Brain microvascular endothelial cell (primary cell): ENCODE measurements at regions not wholly inside any gene's neighbourhood (a gene's known extent, or its start where the extent isn't known, plus 50 kb on each side); places are given as distances from the start of the nearest gene placed in this dataset.
A peak's percentile ranks its signal among the peaks of the same experiment; 100 is the strongest.

Experiments
- DNase-seq: peaks from one replicate; pipeline ENCODE4 v3.0.0-alpha.2; 2020
- H3K27ac ChIP-seq: fragments of 250-450 bp; sonication (Bioruptor Pico); 2 replicates; pipeline ENCODE4 v1.5.1; 2020; ENCODE audit warnings: mild to moderate bottlenecking, moderate library complexity
- H3K27me3 ChIP-seq: fragments of 250-450 bp; sonication (Bioruptor Pico); replicated peaks from 2 replicates; pipeline ENCODE4 v1.5.1; 2020; ENCODE audit warnings: mild to moderate bottlenecking
- H3K36me3 ChIP-seq: fragments of 250-450 bp; sonication (Bioruptor Pico); replicated peaks from 2 replicates; pipeline ENCODE4 v1.5.1; 2020; ENCODE audit warnings: mild to moderate bottlenecking
- H3K4me3 ChIP-seq: 2 replicates; pipeline ENCODE4 v1.5.1; 2011; ENCODE audit warnings: low read depth, mild to moderate bottlenecking, control low read depth, low read length, moderate library complexity
- in situ Hi-C: cut with HindIII; loops from 2 replicates; pipeline ENCODE4 v1.10.0; 2017; ENCODE audit warnings: low sequenced_read_pairs, low pct_ligation_motif_present
- TF ChIP-seq, protein P1 (sequence below): IDR thresholded peaks from 2 replicates; pipeline ENCODE4 v1.5.1; 2011; ENCODE audit warnings: low read depth, mild to moderate bottlenecking, moderate library complexity, low read length, control low read depth, inconsistent platforms; ENCODE audit errors: missing control alignments

DNA sequence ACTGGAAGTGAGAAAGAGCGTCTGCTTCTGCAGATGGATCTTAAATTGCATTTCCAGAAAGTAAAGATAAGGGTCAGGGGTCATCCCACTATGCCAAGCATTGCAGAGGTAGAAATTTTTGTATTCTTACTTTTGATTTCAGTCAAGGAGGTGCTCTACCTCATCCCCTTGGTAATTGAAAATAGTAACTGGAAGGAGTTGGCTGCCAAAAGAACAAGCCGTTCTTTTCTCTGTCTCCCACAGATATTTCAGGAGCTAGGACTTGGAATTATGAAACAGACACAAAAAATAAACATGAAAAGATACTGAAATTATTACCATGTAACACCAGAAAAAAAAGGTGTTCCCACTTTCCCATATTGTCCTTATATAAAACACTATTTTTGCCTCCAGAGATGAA, 309.9 kb upstream of the UMPS start:
- Histone ChIP-seq H3K4me3 (no peak overlapping the region), H3K27me3 (no peaks in the 10 kb centered on the region), H3K27ac (no peak overlapping the region), H3K36me3 (no peaks in the 10 kb centered on the region)
- TF ChIP-seq, protein P1, sequence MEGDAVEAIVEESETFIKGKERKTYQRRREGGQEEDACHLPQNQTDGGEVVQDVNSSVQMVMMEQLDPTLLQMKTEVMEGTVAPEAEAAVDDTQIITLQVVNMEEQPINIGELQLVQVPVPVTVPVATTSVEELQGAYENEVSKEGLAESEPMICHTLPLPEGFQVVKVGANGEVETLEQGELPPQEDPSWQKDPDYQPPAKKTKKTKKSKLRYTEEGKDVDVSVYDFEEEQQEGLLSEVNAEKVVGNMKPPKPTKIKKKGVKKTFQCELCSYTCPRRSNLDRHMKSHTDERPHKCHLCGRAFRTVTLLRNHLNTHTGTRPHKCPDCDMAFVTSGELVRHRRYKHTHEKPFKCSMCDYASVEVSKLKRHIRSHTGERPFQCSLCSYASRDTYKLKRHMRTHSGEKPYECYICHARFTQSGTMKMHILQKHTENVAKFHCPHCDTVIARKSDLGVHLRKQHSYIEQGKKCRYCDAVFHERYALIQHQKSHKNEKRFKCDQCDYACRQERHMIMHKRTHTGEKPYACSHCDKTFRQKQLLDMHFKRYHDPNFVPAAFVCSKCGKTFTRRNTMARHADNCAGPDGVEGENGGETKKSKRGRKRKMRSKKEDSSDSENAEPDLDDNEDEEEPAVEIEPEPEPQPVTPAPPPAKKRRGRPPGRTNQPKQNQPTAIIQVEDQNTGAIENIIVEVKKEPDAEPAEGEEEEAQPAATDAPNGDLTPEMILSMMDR = no peak
- in situ Hi-C loops = no loop called here
- no peak for DNase-seq

DNA sequence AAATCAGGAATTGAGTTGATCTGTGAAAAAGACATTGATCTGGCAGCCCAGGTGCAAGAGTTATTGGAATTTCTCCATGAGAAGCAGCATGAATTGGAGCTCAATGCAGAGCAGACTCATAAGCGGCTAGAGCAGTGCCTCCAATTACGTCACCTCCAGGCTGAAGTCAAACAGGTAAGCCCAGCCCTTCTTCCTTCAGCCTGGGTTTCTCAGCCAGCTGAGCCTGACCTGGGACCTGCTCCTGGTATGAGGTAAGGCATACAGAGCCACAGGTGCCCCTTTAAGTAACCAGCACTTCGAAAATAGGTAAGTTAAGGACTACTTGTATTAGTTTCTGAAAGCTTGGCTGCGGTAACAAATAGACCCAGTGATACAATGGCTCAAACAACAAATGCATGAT, 307.4 kb upstream of the UMPS start:
- Histone ChIP-seq H3K27ac (no peak overlapping the region), H3K4me3 (no peak overlapping the region), H3K27me3 (no peaks in the 10 kb centered on the region), H3K36me3 (no peaks in the 10 kb centered on the region)
- in situ Hi-C loops = no loop called here
- TF ChIP-seq, protein P1 = no peak
- DNase-seq = no peak

DNA sequence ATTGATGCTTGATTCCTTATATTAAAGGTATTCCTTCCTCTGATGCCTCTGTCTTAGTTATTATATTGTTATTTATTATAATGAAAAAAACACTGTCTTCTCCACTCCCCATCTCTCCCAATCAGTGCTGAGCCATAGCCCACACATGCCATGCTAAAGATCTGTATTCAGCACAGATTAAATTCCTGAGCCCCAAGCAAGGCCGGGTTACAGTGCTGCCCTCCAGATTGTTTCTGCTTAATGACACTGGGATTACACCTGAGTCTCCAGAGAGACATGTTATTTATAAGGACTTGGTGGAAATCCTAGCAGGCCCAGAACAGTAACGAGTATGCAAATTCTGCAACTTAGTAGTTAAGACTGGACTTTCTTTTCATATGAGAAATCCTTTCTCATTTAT, 305.9 kb upstream of the UMPS start:
- no peak overlapping the region for H3K4me3 ChIP-seq
- no peaks in the 10 kb centered on the region for H3K36me3 ChIP-seq
- H3K27me3 ChIP-seq = no peaks in the 10 kb centered on the region
- DNase-seq = no peak
- TF ChIP-seq, protein P1 = no peak
- no peak overlapping the region for H3K27ac ChIP-seq
- in situ Hi-C loops = no loop called here

DNA sequence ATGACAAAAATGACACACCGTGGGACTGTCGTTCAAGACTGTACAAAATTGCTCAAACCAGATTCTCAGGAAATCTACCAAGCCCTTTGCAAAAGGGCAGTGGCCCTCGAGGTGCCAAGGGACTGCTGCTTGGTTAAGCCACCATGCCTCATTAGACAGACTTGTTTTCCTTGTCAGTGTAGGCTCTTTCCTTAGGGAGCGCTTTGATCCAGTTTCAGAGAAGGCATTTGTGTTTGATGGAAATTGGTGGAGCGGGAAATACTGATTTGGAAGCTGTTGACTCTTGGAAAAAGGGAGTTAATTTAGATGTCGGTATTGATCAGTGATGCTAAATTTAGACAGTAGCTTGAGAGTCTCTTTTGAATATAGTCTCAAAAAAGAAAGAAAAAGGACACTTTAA, 304.3 kb upstream of the UMPS start:
- no peaks in the 10 kb centered on the region for H3K36me3 ChIP-seq
- no peak overlapping the region for H3K27ac ChIP-seq
- in situ Hi-C loops = no loop called here
- no peak for DNase-seq
- TF ChIP-seq, protein P1 = no peak
- H3K4me3 ChIP-seq = no peak overlapping the region
- no peaks in the 10 kb centered on the region for H3K27me3 ChIP-seq

DNA sequence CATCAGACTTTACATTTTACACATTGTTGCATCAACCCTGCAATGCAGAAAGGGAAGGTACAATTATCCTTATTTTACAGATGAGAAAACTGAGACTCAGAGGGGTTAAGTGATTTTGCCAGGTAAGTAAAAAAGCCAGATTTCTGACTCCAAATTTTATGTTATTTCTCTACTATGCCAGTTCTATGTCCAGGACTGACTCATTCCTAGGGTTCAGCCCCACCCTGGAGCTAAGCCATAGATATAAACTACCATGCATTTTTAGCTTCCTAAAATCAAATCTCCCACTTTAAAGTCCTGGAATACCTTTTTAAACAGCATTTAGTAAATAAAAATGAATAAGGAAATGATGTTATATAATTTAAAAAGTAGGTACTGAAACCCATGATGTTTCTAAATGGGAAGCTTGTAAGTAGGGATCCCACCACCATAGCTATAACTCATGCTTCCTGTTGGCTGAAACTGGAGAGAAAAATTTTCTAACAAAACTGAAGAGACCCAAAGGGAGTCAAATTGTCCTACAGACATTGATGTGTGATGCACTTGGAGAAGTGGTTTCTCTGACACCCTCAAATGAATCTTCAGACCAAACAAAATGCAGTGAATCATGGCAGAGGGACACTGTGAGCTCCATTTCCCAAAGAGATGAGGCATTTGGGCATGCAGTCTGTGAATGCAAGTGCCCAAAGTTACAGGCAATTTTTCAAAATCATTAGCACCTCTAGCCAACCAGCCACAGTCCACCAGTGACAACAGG, 301.7 kb upstream of the UMPS start:
- no peak overlapping the region for H3K27ac ChIP-seq
- TF ChIP-seq, protein P1 = no peak
- H3K4me3 ChIP-seq = no peak overlapping the region
- in situ Hi-C loops = no loop called here
- no peaks in the 10 kb centered on the region for H3K27me3 ChIP-seq
- no peak for DNase-seq
- H3K36me3 ChIP-seq = no peaks in the 10 kb centered on the region

DNA sequence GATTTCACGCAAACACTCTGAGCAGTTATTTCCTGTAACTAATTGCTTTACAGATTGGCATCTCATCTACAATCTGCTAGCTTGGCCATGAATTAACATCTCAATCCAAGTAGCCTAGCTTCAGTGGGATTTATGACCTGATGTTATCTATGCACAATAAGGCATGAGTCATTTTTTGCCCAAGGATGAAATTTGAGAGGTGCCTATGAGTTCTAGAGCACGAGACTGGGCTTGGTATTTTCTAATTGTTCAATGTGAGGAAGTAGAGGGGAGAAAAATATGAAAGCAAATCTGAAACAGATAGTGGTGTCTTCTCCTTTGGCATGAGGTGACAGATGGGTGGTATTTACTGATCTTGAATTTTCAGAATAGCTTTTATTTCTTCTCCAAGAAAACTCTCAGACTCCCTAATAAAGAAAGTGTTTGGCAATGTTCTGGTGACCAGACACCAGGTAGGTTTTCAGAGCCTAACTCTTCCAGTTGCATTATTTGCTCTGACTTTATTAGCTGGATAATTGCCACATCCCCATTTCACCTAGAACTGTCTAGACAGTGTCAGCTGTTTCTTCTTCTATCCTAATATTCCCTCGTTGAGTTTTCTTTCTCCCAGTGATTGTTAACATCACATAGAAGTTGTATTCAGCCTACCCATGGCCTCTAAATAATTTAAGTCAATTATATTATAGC, 301.0 kb upstream of the UMPS start:
- no peaks in the 10 kb centered on the region for H3K27me3 ChIP-seq
- no peaks in the 10 kb centered on the region for H3K36me3 ChIP-seq
- no peak overlapping the region for H3K4me3 ChIP-seq
- in situ Hi-C loops = no loop called here
- H3K27ac ChIP-seq = no peak overlapping the region
- TF ChIP-seq, protein P1 = no peak
- DNase-seq = peak; percentile 12
